RWPE1 (cell line): ENCODE measurements at regions not wholly inside any gene's neighbourhood (a gene's known extent, or its start where the extent isn't known, plus 50 kb on each side); places are given as distances from the start of the nearest gene placed in this dataset.

Experiments
- CTCF ChIA-PET: fragments of 350-600 bp; sonication (Branson Sonifier 250); formaldehyde crosslinking; extraction: SDS; loops from one replicate; lab custom pipeline; 2021; lab: Yijun Ruan, JAX
- POLR2A ChIA-PET: fragments of 400-600 bp; formaldehyde crosslinking; extraction: SDS; loops from one replicate; lab custom pipeline; 2020; ENCODE audit warnings: antibody characterized with exemption; ENCODE audit not compliant: low non-redundant PET; lab: Yijun Ruan, JAX
- DNase-seq: peaks from one replicate; pipeline ENCODE4 v3.0.0; 2012; ENCODE audit warnings: low spot score
- H3K27ac ChIP-seq: fragments of 450-650 bp; 2 replicates; pipeline ENCODE4 v1.5.1; 2017
- CTCF ChIP-seq: fragments of 450-650 bp; conservative IDR thresholded peaks from 2 replicates; pipeline ENCODE4 v1.5.1; 2017; ENCODE audit warnings: low read depth, mild to moderate bottlenecking

- H3K27ac ChIP-seq: no peak overlapping the region
- no peak for TF ChIP-seq CTCF
- no peak for DNase-seq
- CTCF ChIA-PET: interaction anchor here (0.9 kb wide), 1 partner anchor 16 kb away, joined by 3 read pairs; no protein-coding TSS in a partner anchor
- POLR2A ChIA-PET: no interaction called here
Observed at GRCh38 chr6:4561773-4562400, 214.3 kb upstream of the CDYL start.

- ChIA-PET CTCF (no interaction called here), POLR2A (no interaction called here)
- DNase-seq: no peak
- TF ChIP-seq CTCF: no peak
- H3K27ac ChIP-seq: no peak overlapping the region
Observed at GRCh38 chr6:4561078-4561435, 215.1 kb upstream of the CDYL start.

GRCh38 chr6:4560221-4561077 is 215.8 kb upstream of the CDYL start:
- no peak for DNase-seq
- ChIA-PET POLR2A (no interaction called here), CTCF (no interaction called here)
- no peak for TF ChIP-seq CTCF
- no peak overlapping the region for H3K27ac ChIP-seq

- CTCF ChIA-PET: no interaction called here
- no peak for TF ChIP-seq CTCF
- DNase-seq: no peak
- POLR2A ChIA-PET: no interaction called here
- no peak overlapping the region for H3K27ac ChIP-seq
Observed at GRCh38 chr6:4559281-4559875, 216.8 kb upstream of the CDYL start.

GRCh38 chr6:4554645-4555044 is 221.6 kb upstream of the CDYL start:
- POLR2A ChIA-PET: no interaction called here
- CTCF ChIA-PET: interaction anchor here (0.6 kb wide), 1 partner anchor 96 kb away, joined by 3 read pairs; no protein-coding TSS in a partner anchor
- no peak overlapping the region for H3K27ac ChIP-seq
- no peak for TF ChIP-seq CTCF
- DNase-seq: no peak

GRCh38 chr6:4553387-4553786 is 222.8 kb upstream of the CDYL start:
- CTCF ChIA-PET: interaction anchor here (0.6 to 0.7 kb wide), 2 partner anchors 10 to 135 kb away, joined by 7 to 10 read pairs; no protein-coding TSS in a partner anchor
- DNase-seq: no peak
- POLR2A ChIA-PET: no interaction called here
- TF ChIP-seq CTCF: no peak
- H3K27ac ChIP-seq: no peak overlapping the region
